ENCODE measurements at regions not wholly inside any gene's neighbourhood (a gene's known extent, or its start where the extent isn't known, plus 50 kb on each side); places are given as distances from the start of the nearest gene placed in this dataset.

DNA sequence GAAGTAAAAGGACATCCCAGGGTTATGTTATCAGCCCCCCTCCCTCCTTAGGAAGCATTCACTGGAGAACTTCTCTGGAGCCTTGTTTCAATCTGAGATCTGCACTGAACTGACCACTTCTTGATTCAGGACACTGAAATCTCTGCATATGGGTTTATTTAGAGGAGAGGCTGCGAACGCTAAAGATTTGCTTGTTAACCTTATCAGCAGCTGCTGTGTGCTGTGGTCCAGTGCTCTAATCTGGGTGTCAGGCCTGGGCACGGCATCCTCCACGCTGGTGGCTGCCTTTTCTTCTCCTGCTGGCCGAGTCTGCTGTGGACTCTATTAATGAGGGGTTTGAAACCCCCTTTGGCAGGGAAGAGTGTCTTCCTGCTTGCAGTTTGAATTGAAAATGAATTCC is 1094.7 kb upstream of the TENM3 start:
- H3K4me3 ChIP-seq (ENCODE audit: low read depth in 1 of 2, low read length in 1 of 2) = no peak overlapping the region
- H3K4me1 ChIP-seq (ENCODE audit: control insufficient read depth in 1 of 2, insufficient read depth in 1 of 2, low read depth in 1 of 2, low read length in 1 of 2) = no peaks in the 10 kb centered on the region
- no peaks in the 10 kb centered on the region for H3K27me3 ChIP-seq
- TF ChIP-seq, protein P1, sequence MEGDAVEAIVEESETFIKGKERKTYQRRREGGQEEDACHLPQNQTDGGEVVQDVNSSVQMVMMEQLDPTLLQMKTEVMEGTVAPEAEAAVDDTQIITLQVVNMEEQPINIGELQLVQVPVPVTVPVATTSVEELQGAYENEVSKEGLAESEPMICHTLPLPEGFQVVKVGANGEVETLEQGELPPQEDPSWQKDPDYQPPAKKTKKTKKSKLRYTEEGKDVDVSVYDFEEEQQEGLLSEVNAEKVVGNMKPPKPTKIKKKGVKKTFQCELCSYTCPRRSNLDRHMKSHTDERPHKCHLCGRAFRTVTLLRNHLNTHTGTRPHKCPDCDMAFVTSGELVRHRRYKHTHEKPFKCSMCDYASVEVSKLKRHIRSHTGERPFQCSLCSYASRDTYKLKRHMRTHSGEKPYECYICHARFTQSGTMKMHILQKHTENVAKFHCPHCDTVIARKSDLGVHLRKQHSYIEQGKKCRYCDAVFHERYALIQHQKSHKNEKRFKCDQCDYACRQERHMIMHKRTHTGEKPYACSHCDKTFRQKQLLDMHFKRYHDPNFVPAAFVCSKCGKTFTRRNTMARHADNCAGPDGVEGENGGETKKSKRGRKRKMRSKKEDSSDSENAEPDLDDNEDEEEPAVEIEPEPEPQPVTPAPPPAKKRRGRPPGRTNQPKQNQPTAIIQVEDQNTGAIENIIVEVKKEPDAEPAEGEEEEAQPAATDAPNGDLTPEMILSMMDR (IDR thresholded peaks at IDR 0.05) = no peak
- no peak overlapping the region for H3K27ac ChIP-seq
- H3K36me3 ChIP-seq = no peaks in the 10 kb centered on the region
- no peaks in the 10 kb centered on the region for H3K9me3 ChIP-seq

DNA sequence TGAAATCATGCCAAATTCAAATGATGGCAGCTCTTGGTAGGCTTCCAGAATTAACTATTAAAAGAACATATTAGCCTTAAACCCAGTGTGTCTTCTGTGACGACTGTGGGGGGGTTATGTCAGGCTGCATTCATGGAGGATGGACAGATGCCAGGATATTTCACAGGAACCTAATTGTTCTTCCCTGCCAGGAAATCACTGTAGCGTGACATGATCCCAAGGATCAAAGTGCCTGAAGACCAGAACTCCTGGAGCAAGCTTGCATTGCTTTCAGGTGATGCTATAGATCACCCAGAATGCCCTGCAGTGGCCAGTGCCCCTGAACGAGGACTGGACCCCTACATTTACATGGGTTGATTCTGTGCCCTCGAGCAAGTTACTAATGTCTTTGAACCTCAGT is 1093.0 kb upstream of the TENM3 start:
- Histone ChIP-seq H3K9me3 (no peaks in the 10 kb centered on the region), H3K27ac (no peak overlapping the region), H3K27me3 (no peaks in the 10 kb centered on the region), H3K4me3 (ENCODE audit: low read depth in 1 of 2, low read length in 1 of 2) (no peak overlapping the region), H3K36me3 (no peaks in the 10 kb centered on the region), H3K4me1 (ENCODE audit: control insufficient read depth in 1 of 2, insufficient read depth in 1 of 2, low read depth in 1 of 2, low read length in 1 of 2) (no peaks in the 10 kb centered on the region)
- TF ChIP-seq, protein P1 (IDR thresholded peaks at IDR 0.05) = no peak

DNA sequence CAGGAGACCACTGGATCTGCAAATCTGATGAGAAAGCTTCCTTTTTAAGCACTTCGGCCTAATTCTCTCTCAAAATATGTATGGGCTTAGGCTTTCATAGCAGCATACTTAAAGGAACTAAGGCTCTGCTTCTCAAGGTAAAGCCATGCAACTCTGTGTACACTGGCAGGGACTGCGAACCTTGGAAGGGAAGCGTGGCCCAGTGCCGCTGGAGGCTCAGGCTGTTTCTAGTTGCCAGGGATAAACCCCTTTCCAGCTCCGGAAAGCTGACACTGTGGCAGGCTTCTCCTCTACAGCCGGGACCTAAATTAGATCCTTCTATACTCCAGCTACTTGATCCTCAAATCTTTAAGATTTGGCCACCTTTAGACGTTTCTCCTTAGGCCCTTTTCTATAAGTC is 1091.3 kb upstream of the TENM3 start:
- H3K27ac ChIP-seq = no peak overlapping the region
- no peaks in the 10 kb centered on the region for H3K36me3 ChIP-seq
- H3K9me3 ChIP-seq = no peaks in the 10 kb centered on the region
- TF ChIP-seq, protein P1 (IDR thresholded peaks at IDR 0.05) = no peak
- H3K4me3 ChIP-seq (ENCODE audit: low read depth in 1 of 2, low read length in 1 of 2) = no peak overlapping the region
- no peaks in the 10 kb centered on the region for H3K4me1 ChIP-seq (ENCODE audit: control insufficient read depth in 1 of 2, insufficient read depth in 1 of 2, low read depth in 1 of 2, low read length in 1 of 2)
- no peaks in the 10 kb centered on the region for H3K27me3 ChIP-seq

DNA sequence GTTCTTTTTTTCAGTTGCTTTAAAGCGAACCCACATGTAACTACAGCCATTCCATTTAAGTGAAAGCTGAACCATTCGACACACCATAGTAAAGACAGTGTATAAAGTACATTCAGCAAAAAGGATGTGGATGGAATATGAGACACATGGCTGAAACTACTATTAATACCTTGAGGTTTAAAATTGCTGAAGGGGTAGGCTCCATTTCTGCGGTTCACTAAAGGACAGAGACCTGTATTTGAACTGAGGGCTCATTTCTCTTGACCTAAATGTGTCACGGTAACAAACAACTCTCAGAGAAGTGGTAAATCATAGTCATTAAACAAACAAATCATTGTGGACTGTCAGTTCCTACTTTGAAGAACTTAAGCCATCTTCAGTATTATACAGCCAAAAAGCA is 1085.6 kb upstream of the TENM3 start:
- no peaks in the 10 kb centered on the region for H3K36me3 ChIP-seq
- H3K4me3 ChIP-seq (ENCODE audit: low read depth in 1 of 2, low read length in 1 of 2) = no peak overlapping the region
- no peaks in the 10 kb centered on the region for H3K9me3 ChIP-seq
- no peak overlapping the region for H3K27ac ChIP-seq
- TF ChIP-seq, protein P1 (IDR thresholded peaks at IDR 0.05) = no peak
- no peaks in the 10 kb centered on the region for H3K4me1 ChIP-seq (ENCODE audit: control insufficient read depth in 1 of 2, insufficient read depth in 1 of 2, low read depth in 1 of 2, low read length in 1 of 2)
- no peaks in the 10 kb centered on the region for H3K27me3 ChIP-seq

DNA sequence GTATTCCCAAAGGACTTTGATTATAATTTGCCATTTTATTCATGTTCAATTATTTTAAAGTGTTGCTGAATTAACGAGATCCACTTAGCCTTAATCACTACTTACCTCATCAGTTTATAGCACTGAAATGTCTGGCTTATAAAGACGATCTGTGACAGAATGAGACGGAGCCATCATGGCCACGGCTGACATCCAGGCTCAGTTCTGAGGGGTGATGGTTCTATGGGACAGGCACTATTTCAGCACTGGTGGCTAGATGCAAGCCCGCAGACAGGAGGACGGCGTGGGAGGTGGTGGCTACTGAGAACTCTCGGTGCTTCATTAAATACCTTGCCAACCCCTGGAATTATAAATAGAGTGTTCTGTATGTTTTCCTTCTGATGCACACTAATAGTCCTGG is 1084.2 kb upstream of the TENM3 start:
- Histone ChIP-seq H3K9me3 (no peaks in the 10 kb centered on the region), H3K4me1 (ENCODE audit: control insufficient read depth in 1 of 2, insufficient read depth in 1 of 2, low read depth in 1 of 2, low read length in 1 of 2) (no peaks in the 10 kb centered on the region), H3K4me3 (ENCODE audit: low read depth in 1 of 2, low read length in 1 of 2) (no peak overlapping the region), H3K36me3 (no peaks in the 10 kb centered on the region), H3K27ac (no peak overlapping the region), H3K27me3 (no peaks in the 10 kb centered on the region)
- TF ChIP-seq, protein P1 (IDR thresholded peaks at IDR 0.05) = no peak

DNA sequence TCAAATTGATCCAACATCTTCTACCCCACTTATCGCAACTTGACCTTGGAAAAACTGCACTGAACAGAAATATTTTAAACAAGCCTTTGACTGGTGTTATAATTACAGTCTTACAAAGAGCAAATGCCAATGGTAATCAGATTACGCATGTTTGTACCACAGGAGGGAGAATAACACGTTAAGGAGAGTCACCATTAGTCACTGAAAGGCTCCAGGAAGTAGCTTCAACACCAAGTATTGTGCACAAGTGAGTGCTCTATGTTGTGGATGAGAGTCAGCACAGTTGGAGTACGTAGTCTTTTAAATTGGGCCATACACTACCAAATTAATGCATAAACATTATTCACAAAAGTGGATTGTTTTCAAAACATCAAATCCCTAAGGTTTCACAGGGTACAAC is 1081.5 kb upstream of the TENM3 start:
- no peak overlapping the region for H3K27ac ChIP-seq
- H3K9me3 ChIP-seq = no peaks in the 10 kb centered on the region
- H3K4me1 ChIP-seq (ENCODE audit: control insufficient read depth in 1 of 2, insufficient read depth in 1 of 2, low read depth in 1 of 2, low read length in 1 of 2) = no peaks in the 10 kb centered on the region
- TF ChIP-seq, protein P1 (IDR thresholded peaks at IDR 0.05) = no peak
- H3K4me3 ChIP-seq (ENCODE audit: low read depth in 1 of 2, low read length in 1 of 2) = no peak overlapping the region
- H3K36me3 ChIP-seq = no peaks in the 10 kb centered on the region
- no peaks in the 10 kb centered on the region for H3K27me3 ChIP-seq
